ENCODE measurements at regions not wholly inside any gene's neighbourhood (a gene's known extent, or its start where the extent isn't known, plus 50 kb on each side); places are given as distances from the start of the nearest gene placed in this dataset.

DNA sequence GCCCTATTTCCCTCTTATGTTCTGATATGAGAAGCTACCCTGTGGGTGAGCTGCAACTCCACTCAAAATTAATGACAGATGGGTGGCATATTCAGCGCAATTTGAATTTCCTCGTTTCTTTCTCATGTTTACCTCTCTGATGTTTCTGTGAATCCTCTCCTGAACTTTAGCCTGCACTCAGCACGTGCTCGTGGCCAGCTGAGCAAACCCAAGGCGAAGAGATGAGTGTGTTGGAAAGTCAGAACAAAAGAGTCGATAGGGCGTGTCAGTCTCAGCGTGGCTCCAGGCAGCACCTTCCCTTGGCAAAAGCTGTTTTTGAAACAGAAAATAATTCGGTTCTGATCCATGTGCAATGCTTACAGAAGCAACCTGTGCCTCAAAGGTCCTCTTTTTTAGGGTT is 226.1 kb upstream of the GMDS start:
- DNase-seq (ENCODE audit: insufficient read length, low spot score) (no peak), FAIRE-seq (no peak)

DNA sequence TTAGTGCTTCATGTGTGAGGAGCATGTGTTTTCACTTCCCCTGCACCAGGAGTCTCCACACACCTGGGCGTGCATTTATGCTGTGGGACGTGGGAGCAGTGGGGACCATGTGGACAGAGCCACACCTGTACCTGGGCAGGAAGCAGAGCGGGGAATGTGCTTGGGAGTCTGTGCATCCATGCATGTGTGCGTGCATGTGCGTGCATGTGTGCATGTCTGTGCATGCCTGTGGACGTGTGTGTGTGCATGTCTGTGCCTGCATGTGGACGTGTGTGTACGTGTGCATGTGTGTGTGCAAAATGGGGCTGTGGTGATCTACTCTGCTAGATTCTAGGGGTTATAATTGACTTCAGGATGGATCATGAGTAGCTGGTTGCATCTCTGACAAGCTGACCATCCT is 224.0 kb upstream of the GMDS start:
- no peak for DNase-seq (ENCODE audit: insufficient read length, low spot score)
- FAIRE-seq, result no peak

DNA sequence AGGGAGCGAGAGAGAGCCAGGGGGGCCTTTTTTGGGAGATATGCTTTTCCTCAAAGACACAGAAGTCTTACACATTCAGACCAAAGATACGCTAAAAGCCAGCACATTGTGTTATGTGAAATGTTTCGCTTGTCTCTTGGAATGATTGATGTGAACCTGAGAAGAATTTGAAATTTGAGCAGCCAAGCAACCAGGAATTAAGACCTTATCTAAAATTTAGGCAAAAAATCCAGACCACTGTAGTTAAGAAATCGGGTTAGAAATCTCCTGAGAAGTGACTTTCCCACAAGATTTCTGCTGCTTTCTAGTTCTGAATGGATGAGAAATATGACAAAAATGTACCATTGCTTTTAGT is 223.2 kb upstream of the GMDS start:
- FAIRE-seq, result no peak
- no peak for DNase-seq (ENCODE audit: insufficient read length, low spot score)

DNA sequence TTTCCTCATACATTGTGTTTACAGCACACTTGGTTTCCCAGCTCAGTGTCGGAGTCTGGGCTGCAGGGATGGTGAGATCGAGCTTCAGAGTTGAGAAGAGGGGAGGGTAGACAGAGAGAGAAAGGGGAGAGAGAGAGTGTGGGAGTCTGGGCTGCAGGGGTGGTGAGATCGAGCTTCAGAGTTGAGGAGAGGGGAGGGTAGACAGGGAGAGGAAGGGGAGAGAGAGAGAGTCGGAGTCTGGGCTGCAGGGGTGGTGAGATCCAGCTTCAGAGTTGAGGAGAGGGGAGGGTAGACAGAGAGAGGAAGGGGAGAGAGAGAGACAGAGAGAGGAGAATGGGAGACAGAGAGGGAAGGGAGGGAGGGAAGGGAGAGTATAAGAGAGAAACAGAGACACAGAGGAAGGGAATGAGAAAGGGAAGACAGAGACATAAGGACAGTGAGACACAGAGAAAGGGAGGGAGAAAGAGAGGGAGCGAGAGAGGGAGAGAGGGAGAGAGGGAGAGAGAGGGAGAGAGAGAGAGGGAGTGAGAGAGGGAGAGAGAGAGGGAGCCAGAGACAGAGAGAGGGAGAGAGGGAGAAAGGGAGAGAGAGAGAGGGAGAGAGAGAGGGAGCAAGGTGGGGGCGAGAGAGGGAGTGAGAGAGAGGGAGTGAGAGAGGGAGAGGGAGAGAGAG is 222.7 kb upstream of the GMDS start:
- DNase-seq (ENCODE audit: insufficient read length, low spot score) (no peak), FAIRE-seq (no peak)

DNA sequence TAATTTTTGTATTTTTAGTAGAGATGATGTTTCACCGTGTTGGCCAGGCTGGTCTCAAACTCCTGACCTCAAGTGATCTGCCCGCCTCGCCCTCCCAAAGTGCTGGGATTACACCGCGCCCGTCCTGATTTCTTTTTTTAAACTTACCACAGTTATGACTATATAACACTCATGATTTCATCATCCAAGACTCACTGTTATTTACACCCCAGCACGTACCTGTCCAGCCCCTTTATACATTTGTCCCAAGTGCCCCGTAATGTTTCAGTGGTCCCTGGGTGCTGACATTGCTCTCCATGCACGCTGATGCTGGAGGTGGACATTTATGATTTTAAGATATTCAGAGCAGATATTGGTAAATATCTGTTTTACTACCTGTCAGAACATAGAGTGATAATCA is 219.9 kb upstream of the GMDS start:
- FAIRE-seq (no peak), DNase-seq (ENCODE audit: insufficient read length, low spot score) (no peak)

DNA sequence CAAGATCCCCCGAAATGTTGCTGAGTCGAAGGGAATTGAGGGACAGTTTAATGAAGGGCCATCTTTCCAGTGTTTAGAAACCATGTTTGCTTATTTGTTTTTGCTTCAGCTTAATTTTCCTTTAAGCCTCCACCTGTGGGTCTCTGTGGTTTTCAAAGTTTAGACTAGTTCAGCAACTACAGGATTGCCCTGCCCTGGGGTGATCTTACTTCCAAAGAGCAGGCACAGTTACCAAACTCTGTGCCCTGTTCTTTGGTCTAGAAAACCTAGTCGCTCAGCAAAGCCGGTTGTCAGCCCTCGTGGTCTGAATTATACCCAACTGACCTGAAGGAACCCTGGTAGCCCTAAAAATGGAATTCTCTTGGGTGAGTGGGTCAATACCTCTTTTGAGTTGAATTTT is 219.2 kb upstream of the GMDS start:
- FAIRE-seq, result no peak

DNA sequence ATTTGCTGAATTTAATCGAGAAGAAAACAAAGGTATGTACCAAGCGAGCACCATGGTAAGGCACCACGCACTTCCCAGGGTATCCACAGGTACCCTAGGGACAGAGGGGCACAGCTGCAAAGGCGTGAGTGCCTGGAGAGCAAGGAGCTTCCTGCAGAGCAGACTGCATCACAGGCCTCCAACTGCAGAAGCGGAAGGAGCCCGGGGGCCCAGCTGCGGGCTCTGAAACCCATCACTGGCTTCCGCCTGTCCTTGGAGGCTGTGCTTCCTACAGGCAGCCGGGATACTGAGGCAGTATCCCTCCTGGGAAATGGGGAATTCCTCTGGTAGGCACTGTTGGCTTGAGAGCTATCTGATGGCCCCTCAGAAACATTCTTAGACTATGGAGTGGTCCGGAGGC is 217.4 kb upstream of the GMDS start:
- no peak for DNase-seq (ENCODE audit: insufficient read length, low spot score)
- FAIRE-seq, result no peak

More for the DNA sequence above, 219.2 kb upstream of the GMDS start:
- DNase-seq (ENCODE audit: insufficient read length, low spot score), result no peak

DNA sequence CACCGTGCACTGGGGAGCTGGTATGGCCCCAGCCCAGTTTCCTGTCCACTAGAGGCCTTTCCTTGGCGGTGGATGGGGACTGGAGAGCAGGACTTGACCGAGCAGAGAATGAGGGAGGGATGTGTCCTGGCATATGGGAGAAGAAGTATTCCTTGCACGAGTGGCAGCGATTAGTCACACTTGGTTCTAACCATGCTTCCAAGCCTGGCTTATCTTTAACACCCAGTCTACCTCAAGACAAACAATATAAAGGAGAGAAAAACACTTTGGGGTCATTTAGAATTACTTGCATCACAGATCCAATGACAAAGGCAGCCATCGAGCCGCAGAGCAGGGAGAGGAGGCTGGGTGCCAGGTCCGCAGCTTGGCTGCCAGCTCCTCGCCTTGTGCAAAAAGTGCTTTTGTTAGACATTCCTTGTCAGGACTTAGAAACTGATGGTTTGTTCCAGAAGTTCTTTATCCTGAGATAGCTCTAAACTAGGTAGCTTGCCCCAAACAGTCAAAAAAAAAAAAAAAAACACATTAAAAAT is 214.9 kb upstream of the GMDS start:
- no peak for DNase-seq (ENCODE audit: insufficient read length, low spot score)
- FAIRE-seq, result no peak

DNA sequence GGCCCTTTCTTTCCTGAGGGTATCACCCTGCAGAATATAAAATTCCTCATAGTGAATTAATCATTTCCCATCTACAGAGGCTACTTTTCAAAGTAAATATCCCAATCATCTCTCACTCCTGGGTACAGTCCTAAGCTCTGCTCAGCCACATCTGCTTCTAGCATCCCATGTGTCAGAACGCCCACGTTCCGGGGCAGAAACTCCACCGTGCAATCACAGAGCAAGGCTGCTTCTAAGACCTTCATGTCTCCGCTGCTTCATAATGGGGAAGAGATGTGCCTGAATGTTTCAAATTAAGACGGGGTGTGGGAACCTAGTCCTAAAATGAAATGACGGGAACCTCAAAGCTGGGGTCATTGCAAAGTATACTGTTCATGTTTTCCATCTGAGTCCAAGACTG is 208.8 kb upstream of the GMDS start:
- FAIRE-seq (no peak), DNase-seq (ENCODE audit: insufficient read length, low spot score) (no peak)

DNA sequence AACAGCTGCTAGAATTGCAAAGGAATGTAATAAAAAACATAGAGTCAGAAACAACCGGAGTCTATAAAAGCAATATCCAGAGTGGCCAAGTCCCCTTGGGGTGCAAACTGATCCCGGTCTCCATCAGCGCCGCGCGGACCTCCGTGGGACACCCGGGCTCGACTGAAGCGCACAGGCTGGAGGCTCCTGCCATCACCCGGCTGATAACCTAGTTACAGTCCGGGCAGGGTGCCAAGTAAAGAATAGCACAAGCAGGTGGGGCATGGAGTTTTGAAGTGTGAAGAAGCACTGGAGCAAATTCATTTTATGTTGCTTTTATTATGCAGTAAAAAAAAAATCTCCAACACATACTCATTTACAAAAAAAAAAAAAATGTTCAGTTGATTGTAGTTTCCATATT is 205.1 kb upstream of the GMDS start:
- FAIRE-seq, result no peak
- no peak for DNase-seq (ENCODE audit: insufficient read length, low spot score)

DNA sequence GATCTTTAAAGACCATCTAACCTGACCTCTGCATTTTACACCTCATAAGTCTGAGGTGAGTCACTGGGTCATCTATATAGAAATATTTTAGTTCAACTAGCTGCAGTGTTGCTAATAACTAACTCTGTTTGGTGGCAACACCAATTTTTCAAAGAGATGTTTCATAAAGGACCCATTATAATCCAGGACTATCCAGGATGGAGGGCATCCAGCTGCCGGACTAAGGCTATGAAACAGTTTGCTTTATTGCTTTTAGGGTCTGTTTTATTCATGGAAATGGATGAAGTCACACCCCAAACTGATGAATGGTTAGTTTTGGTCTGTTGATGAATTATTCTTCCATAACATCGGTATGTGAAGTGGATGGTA is 204.2 kb upstream of the GMDS start:
- FAIRE-seq (no peak), DNase-seq (ENCODE audit: insufficient read length, low spot score) (no peak)

DNA sequence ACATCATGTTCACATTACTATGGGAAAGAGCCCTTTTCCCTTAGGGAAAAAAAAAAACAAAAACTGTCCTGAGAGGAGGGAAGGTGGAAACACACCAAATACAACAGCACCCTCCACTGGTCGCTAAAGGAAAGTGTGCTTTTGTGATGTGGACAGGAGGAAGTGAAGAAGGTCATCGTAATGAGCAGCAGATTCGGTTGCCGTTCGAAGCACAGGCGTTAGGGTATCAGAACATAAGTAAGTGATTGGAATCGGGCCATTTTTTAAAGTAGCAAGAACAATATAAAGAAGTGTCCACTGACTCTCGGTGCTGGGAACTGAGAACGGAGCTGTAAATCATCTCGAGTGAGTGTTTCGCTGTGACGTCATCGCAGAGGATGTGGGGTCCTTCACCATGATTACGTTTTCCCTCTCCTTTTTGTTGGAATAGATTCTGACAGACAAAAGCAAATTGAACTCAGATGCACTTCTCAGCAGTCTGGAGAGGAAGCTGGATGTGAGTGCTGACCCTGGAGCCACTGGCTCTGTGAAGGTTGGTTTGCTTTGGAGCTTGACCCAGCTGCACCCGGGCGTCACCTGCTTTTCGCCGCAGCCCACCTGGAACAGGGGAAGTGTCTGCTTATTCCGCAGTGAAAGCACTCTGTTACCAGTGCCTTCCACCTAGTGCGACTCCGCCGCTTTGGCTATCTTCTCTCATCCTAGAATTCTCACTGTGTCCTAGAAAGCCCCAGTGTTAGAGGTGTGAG is 203.6 kb upstream of the GMDS start:
- FAIRE-seq (no peak), DNase-seq (ENCODE audit: insufficient read length, low spot score) (peak; percentile 24)

DNA sequence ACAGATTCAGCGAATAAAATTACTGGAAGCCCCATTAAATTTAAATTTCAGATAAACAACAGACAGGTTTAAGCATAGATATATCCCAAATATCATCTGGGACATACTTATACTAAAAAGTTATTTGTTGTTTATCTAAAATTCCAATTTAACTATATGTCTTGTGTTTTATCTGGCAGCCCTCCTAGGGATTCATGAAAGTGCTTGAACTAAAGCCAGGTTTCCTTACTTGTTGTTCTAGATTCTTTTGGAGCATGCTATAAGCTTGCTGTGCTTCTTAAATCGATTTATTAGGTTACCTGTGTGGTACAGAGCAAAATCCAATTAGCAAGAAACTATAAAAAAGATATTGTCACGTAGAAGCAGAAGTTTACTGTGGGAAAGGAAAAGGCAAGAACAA is 202.5 kb upstream of the GMDS start:
- FAIRE-seq (no peak), DNase-seq (ENCODE audit: insufficient read length, low spot score) (no peak)

DNA sequence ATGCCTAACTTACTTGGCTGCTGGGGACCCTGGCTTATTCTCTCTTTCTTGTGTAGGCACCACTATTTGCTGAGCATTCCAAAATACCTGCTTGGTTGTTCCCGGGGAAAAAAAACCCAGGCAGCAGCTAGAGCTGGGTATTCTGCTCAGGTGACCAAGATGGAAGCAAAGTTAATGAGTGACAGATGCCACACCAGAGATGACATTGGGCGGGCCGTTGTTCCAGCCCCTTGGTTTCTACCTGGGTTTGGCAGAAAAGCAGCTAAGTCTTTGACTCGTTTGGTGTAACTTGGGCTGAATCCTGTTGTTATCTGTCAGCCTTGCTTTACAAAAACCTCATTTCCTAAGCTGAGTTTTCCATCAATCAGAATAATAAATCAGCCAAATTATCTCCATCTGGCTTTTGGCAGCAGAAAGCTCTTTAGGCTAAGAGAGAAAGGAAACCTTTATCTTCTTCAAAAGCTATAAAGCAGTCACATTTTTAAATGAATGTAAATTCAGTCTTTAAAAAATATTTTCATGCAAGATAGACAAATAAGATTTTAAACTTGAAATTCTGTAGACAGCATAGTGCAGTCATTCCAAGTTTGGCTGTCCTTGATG is 202.0 kb upstream of the GMDS start:
- no peak for DNase-seq (ENCODE audit: insufficient read length, low spot score)
- no peak for FAIRE-seq

DNA sequence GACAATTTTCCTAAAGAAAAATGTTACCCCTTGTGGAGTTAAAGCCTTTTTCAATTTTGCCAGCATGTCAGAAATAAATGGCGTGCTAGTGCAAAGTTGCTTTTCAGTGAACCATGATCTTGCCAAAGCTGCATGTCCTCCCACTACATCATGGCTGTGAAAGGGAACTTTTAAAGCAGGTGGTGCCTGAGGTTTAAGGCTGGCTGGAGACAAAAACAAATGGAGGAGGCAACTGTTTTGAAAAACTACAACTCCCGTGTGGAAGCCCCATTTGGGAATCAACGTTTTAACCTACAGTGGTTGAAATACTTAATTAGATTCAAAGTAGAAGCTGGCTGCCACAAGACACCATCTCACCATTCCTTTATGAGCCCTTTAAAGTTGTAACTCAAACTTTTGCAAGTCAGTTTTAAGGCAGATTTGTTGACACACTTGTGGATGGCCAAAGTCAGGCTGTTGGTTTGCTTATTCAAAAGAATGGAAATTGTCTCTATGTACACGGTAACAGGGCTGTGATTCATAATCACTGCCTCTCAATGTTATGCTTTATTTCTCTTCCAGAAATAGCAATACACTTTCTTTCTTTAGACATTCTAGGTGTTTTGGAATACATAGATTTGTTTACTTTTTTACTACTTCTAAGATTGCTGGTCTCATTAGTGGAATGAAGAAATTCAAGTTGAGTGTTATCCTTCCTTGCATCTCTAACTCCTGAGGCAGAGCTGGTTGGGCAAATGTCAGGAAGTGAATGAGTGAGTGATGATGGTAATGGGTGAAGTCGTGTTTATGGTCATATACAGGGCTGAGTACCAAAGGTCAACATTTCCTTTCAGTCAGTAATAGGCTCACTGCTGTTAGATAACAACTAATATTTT is 196.4 kb upstream of the GMDS start:
- FAIRE-seq (no peak), DNase-seq (ENCODE audit: insufficient read length, low spot score) (no peak)

DNA sequence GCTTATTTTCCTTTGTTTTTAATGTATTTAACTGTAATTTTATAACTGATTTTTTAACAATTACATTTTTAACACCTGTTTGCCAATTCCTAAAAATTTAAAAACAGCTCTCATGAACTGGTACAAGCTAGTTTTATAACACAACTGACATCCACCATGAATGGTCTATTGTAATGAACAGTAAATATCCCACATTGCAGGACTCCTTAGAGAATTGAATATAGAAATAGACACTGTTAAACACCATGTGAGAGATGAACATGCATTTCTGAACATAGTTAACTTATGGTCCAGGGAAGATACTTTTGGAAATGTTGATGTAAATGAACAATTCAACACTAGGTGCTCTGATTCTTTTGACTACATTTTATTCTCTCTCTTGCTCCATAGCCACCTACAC is 195.1 kb upstream of the GMDS start:
- no peak for DNase-seq (ENCODE audit: insufficient read length, low spot score)
- no peak for FAIRE-seq

DNA sequence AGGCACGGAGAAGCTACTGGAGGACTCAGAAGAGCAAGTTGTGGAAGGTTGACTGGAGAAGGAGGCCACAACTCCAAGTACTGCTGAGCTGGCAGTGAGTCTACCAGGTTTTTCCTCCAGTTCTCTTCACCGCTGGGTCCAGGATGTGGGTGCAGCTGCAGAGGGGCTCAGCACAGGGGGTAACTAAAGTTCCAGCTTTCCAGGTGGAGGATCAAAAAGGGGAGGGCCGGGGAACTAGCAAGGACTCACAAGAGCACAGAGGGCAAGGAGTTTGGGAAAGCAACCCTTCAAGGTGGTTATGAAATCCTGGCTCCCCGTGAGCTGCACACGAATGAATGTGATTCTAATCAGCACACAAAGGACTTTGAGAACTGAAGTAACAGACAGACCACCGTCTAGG is 194.2 kb upstream of the GMDS start:
- FAIRE-seq (no peak), DNase-seq (ENCODE audit: insufficient read length, low spot score) (no peak)

DNA sequence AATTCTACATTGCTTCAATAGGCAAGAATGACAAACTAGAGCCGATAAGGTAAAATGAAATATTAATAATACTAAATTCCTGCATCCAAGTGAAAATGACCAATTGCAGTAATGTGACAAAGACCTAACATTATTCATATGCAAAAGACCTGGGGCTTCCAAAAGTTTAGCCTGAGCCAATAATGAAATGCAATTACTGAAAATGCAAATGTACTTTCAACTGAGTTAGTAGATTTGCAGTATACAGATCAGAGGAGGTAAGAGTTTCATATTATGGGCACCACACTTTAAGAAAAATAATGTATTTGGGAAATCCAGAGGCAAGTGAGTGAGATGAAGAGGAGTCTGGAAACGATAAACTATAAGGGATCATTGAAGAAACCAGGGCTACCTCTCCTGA is 193.7 kb upstream of the GMDS start:
- FAIRE-seq, result no peak
- DNase-seq (ENCODE audit: insufficient read length, low spot score), result no peak

DNA sequence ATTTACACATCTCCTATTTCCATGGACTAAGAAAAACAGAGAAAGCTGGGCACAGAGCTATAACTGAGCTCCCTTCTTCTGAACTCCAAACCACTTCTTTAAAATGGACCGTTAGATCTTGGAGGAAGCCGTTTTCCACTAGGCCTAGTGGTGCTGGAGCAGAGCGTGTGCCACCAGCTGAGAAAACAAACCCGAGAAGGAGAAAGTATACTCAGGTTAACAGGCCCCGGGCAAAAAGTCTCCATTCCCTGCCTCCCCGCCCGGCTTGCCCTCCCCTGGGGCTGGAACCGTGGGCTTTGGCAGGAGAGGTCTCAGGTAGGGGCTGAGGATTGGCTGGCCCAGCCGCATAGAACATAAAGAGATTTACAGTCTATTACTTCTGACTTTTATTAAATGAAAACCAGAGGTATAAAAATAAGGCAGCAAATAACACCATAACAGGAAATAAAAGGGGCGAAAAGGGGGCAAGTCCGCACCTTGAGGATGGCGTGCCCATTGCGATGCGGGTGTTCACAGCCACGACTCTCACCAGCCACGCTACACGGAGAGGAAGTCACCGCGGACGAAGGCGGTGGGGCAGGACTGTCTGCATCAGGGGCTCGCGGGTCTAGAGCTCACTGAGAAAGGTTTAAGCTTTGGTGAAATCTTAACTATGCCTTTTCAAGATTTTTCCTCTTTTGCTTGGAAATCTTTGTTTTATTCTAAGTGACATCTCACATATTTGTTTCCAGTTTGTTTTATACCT is 191.2 kb upstream of the GMDS start:
- no peak for DNase-seq (ENCODE audit: insufficient read length, low spot score)
- no peak for FAIRE-seq

DNA sequence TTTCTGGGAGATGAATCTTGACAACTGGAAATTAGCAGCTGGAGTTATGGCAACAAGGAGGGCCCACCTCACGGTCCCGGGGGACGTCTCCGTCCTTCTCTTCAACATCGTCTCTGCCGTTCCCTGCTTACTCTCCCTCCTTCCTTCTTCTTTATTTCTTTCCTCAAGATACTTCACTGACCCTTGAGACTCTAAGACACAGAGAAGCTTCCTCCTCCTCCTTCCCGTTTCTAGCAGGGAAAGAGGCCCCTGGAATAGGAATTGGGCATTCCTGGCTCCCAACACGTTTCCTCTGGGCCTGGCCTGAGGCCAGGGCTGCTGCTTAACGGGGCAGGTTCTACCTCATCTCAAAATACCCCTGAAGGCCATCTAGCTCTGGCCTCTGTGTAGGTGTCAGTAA is 189.9 kb upstream of the GMDS start:
- DNase-seq (ENCODE audit: insufficient read length, low spot score) (no peak), FAIRE-seq (no peak)

DNA sequence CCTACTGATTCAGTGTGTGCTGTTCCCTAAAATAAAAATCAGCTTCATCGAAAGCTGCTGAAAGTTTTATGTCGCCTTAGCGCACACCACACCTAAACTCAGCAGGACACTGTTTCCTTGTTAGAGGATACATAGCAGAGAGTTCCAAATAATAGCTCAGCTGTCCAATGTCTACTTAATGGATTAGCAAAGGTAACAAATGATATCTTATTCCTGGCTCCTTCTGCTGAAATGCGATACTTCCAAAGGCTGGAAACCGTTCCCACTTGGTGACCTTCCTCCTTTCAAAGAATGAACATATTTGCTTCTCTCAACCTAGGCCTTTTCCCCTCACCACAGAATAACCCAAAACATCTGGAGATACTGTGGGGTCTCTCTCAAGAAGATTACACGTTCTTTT is 189.5 kb upstream of the GMDS start:
- no peak for FAIRE-seq
- DNase-seq (ENCODE audit: insufficient read length, low spot score), result no peak

Measured in GM19239 (cell line).